Middle frontal gyrus (tissue), 1 donor: ENCODE measurements at regions not wholly inside any gene's neighbourhood (a gene's known extent, or its start where the extent isn't known, plus 50 kb on each side); places are given as distances from the start of the nearest gene placed in this dataset.
"Not testable (repeated sequence)": the region's sequence is repeated elsewhere in the genome, so short reads cannot be mapped to it uniquely, and the experiment has no call there.

Experiments
- DNase-seq: peaks from one replicate; pipeline ENCODE4 v3.0.0-alpha.2; 2015; ENCODE audit warnings: low spot score; ENCODE audit errors: extremely low spot score

DNA sequence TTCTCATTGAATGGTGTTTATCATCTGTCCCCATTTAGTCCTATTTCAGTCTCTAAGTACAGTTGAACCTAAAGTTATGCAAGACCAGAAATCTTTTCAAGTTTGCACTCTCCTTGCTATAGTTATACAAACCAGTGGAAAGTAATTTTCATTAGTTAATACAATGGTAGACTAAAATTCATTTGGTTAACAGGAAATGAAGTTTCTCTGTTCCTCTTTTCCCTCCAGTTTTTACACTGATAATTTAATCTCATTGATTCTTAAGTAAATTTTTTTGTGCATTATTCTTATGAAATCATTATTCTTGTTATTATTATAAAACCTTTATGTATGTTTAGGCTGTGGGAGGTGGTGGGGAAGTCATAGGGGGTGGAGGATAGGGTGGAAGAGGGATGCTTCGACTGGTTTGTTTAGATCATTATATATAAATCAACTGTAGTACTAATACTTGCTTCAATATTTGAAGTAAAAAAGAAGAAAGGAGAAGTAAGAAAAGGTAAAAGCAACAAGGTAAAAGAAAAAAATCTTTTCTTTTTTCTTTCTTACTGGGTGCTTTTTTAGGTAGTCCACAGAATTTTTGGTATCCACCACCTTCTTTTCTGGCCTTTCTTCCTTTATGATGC is 104.1 kb downstream of the GPR85 start:
- no peak for DNase-seq

DNA sequence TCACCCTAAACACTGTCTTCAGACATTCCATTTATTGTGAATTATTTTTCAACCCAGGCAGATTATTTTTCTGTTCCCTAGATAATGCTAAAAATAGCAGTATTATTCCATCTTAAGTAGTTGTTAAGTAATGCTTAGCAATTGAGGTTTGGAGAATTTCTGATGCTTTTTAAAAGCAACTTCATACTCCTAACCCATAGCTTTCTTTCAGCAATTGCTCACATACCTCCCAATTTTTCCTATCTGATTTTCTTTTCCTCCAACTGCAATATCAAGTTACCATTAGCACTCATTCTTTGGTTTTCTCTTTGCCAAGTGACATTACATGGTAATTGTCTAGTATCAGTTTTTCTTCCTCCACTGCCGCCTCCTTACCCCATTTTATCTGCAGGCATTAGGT is 104.7 kb downstream of the GPR85 start:
- DNase-seq: no peak

DNA sequence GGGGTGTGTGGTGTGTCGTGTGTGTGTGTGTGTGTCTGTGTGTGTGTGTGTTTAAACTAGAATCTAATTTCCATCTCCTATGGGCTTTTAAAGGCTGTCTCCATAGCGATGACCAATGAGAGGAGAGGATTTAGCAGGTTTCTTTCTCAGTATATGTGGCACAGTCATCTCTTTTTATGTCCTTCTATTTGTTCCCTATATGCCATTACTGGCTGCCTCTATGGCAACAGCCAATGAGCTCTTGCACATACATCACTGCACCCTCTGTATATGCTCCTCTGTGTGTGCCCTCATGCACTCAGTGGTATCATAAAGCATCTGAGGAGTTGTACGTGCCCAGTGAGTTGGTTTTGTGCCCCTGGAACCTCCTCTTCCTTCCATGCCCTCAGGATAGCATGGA is 107.6 kb downstream of the GPR85 start:
- not testable (repeated sequence) for DNase-seq

DNA sequence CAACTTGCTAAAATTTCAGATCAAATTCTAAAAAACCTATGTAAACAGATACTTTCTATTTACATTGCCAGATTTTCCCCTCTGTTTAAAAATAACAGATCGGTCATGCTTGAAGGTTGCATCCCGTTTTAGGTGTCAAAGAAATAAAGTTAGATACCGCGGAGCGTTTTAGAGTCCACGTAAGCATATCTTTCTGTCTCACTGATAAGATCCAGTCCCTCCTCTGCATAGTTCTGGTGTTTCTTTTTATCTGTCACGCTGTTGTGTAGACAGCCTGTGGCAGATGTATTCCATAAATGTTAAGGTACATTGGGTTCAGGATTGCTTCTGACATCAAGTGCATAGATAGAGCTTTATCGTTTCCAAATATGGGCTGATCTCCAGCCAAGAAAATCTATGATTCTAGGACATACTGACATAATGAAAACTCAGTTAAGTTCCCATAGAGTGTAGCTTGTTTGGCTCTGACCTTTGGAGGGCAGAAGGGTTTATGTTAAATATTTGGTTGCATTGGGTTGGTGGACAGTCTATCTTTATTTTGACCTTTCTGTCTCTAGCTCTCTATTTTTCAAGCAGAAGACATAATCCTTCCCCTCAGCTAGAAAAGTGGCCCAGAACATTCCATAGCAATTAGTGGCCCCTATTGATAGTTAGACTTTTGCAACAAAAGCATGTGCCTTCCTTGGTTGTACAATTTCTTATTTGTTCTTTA is 109.2 kb downstream of the GPR85 start:
- DNase-seq: not testable (repeated sequence)

DNA sequence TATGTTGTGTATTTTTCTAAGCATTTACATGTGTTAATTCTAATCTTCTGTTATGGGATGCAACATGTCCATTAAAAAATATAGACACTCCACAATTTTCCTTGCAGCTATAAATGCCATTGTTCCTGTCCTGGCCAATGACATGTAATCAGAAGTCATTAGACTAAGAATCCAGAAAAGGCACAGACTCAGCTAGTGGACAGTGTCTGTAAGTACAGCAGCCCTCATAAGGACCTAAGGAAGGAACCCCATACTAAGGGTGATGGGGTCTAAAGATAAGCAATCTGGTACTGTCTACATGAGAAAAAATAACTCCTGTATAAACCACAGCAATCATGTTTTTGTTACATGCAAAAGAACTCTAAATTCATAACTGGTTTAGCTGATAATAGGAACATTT is 115.9 kb downstream of the GPR85 start:
- DNase-seq: no peak

DNA sequence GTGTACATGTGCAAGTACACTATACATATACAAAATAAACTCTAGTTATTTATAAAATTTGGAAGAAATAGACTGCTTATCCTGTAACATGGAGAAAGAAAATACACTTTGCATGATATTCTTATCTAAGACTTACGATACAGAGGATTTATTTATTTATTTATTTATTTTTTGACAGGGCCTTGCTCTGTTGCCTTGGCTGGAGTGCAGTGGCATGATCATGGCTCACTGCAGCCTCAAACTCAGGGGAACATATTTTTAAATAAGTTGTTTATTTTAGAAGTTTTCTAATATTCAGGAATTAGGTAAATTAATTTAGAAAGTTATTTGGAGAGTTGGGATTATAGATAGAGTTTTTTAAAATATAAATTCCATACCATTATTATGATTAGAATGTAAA is 116.7 kb downstream of the GPR85 start:
- DNase-seq: no peak

DNA sequence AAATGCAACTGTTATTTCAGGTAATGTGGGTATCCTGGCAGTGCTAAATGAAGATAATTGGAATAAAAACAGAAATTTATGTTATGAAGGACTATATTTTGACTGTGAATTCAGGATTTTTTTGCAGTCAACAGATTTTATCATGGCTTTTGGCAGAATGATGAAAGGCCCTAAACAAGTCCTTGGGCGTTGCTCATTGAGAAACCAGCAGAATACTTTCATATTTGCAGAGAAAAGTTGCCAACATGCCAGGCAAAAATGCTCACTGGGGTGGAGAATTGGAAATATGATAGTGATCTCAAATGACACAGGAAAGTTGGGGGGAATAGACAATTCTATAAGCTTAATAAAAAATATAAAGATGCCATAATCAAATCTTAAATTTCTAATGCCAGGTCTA is 121.1 kb downstream of the GPR85 start:
- DNase-seq: no peak

DNA sequence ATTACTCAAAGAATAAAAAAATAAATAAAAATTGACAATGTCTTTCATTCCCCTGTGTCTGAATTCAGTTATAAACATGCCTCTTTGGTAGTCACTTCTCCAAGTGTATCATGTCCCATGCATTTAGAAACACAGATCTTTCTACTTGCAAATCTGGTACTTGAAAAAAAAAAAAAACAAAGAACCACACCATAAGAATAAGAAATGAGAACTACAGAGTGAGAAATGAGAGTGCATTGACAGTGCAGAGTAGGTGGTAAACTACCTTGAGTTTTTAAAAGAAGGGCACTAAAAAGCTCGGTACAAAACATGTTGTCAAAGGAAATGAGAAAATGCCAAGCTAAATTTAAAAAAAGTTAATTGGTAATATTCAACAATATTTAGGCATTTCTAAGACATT is 123.0 kb downstream of the GPR85 start:
- DNase-seq: no peak

DNA sequence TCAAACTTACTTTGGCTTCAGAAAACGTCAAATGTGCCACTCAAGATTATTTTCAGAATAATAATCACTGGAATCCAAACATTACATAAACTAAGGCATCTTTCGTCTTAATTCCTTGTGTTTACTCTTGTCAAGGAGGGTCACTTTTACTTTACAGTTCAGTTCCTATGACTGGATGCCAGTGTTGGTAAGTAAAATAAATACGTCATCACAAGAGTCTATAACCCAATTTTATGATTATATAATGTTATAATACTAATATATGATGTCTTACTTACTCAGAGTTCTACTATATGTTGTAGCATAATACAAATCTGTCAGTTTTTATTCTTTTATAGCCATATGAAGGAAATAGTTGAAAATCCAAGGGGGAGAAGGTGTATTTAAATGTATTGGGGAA is 123.8 kb downstream of the GPR85 start:
- DNase-seq: no peak

DNA sequence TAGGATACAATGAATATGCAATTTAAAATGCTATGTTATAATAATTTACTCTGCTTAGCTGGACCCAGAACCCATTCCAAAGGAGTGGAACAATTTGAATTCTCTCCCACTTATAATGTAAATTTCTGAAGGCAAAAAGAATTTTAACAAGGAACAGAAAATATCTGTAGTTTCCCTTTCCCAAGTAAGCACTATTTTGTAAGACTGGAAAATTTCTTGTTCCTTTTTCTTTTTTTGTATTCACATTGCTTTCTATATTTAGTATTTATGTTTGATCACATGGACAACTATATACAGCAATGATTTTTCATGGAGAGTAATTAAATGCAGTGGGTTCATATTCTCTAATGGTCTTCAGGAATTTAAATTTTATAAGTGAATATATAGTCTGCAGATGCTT is 127.4 kb downstream of the GPR85 start:
- no peak for DNase-seq

DNA sequence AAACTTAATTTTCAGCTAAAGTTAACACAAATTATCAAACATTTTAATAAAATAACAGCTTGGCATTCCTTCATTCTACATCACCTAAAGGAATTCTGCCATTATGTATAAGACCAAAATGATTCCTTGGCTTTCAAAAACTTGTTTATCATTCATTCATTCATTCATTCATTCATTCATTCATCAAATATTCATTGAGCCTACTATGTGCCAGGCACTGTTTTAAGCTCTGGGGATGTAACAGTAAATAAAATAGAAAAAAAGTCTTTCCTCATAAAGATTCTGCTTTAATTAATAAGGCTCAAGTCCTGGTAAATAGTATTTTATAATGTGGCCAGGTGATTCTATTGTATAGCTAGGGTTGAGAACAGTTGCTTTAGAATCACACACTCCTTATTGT is 127.9 kb downstream of the GPR85 start:
- no peak for DNase-seq

DNA sequence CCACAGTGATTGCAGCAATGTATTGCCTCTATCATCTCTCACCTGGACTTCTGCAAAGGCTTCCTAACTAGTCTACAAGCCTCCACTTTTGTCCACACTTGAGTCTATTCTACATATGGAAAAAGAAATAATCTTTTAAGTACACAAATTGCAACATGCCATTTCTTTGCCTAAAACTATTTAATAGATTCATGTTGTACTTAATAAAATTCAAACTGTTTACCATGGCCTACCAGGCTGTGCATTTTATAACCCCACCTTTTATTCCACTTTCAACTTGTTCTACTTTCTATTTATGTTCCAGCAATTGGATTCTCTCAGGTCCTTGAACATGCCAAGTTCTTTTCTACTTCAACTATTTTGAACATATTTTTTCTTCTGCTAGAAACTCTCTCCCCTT is 128.7 kb downstream of the GPR85 start:
- DNase-seq: no peak

DNA sequence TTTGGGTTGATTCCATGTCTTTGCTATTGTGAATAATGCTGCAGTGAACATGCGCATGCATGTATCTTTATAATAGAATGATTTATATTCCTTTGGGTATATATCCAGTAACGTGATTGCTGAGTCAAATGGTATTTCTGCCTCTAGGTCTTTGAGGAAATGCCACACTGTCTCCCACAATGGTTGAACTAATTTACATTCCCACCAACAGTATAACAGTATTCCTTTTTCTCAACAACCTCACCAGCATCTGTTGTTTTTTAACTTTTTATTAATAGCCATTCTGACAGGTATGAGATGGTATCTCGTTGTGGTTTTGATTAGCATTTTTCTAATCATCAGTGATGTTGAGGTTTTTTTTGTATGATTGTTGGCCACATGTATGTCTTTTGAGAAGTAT is 133.6 kb downstream of the GPR85 start:
- not testable (repeated sequence) for DNase-seq

DNA sequence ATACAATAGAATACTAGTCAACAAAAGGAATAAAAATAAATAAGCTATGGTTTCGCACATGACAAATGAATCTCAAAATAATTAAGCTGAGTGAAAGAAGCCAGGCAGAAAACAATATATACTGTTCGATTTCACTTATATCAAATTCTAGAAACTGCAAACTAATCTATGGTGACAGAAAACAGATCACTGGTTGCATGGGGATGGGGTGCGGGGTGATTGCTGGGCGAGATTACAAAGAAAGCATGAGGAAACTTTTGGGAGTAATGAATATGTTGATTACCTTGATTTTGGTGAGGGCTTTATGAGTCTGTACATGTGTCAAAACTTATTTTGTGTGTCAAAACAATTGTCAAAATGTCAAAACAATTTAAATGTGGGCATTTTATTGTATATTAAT is 135.6 kb downstream of the GPR85 start:
- no peak for DNase-seq

DNA sequence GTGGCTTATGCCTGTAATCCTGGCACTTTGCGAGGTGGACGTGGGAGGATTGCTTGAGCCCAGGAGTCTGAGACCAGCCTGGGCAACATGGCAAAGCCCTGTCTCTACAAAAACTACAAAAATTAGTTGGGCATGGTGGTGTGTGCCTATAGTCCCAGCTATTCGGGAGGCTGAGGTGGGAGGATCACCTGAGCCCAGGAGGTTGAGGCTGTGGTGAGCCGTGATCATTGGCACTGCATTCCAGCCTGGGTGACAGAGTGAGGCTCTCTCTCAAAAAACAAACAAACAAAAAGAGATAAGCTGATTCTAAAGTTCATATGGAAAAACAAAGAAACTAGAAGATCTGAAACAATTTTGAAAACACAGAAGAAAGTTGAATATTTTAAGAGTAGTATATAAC is 136.9 kb downstream of the GPR85 start:
- DNase-seq: not testable (repeated sequence)

DNA sequence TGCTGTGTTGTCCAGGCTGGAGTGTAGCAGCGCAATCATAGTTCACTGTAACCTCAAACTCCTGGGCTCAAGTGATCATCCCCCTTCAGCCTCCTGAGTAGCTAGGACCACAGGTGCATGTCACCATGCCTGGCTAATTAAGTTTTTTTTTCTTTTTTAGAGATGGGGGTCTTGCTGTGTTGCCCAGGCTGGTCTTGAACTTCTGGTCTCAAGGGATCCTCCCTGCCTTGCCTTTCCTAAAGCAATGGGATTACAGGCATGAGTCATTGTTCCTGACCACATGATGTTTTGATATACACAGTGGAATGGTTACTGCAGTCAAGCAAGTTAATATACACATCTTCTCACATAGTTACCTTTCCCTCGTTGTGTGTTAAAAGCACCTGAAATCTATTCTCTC is 140.3 kb downstream of the GPR85 start:
- no peak for DNase-seq

DNA sequence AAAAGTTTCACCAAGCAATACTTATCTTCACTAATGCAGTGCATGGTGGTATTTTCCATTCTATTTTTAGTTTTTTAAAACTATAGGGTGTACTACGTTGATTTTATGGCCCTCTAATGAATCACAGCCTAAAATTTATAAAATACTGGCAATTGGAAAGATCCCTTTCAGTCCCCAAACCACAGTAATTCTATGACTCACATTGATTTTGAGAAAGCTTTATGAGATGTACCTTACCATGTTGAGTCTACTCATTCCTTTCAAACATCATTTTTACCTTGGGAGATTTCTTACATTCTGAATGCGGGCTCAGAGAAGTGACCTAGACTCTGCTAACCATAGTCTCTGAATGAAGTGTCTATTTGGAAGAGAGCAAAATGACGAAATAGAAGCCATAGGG is 141.6 kb downstream of the GPR85 start:
- no peak for DNase-seq

DNA sequence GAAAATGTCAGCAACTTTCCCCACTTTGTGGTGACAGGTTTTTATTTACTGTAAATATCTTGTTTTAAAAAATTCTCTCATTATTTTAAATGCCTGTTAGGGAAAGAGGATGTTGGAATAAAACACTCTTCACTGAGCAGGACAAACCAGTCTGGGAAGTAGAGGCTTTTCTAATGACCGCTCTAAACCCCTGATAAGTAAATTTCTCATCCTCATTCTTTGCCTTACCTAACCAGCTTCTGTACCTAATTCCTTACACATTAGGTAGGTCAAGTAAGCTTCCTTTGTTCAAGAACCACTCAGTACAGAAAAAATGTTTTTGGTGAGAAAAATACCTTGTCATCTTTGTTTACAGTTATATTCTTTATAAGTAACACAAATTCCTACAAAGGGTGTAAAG is 143.6 kb downstream of the GPR85 start:
- no peak for DNase-seq

DNA sequence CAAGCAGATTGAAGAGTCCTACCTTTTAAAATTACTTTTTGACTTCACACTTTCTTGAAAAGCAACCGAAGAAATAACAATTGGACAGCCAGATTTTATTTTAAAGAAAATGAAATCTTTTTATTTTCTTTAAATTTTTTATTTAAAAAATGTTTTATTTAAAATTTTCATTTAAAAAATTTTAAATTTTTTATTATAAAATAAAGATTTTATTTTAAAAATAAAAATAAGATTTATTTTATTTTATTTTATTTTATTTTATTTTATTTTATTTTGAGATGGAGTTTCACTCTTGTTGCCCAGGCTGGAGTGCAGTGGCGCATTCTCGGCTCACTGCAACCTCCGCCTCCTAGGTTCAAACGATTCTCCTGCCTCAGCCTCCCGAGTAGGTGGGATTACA is 144.5 kb downstream of the GPR85 start:
- DNase-seq: not testable (repeated sequence)

DNA sequence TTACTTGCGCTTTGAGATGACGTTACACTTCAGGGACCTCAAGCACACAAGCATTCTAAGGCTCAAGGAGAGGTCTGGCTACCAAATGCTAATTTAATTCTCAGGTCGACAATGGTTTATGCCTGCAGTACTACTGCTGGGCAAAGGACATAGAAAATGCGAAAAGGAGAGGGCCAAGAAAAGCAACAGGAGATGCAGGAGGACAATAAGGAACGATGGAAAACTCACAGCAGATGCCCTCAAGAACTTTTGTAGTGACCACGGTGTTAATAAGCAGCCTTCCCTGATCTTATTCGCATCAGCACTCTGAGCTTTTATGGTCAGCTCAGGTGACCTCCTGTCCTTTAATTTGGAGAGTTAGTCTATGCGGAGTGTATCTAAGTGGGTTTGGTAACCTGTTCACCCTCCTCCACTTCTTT is 146.3 kb downstream of the GPR85 start:
- DNase-seq: no peak

DNA sequence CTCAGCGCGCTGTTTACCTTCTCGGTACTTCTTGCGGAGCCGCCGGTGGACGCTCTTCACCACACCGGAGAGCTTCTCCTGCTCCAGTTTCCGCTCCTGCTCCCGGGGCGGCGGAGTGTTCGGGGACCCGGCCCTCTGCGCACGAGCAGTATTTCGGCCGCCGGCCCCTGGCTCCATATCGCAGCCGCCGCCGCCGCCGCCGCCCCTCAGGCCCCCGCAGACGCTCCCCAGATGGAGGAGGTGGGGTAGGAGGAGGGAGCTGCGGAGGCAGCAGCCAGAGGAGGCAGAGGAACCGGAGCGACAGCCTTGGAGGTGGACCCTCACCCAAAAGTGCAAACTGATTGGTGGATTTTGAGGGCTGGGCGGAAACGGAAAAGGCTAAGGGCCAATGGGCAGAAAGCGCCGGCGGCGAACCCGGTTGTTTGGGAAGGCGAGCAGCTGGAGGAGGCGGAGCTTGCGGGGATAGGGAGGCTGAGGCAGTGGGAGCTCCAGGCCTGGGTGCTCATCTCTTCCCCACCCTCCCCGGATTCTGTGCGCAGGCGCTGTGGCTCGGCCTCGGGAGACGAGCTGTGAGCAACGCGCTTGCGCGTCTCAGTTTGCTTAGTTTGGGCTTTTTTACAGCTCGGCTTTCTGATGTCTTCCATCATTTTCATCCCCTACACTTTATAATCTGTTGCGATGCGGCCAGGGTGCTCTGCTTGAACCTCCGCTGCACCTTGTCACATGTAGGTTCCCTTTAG is 146.9 kb downstream of the GPR85 start:
- DNase-seq: peak; percentile 99

DNA sequence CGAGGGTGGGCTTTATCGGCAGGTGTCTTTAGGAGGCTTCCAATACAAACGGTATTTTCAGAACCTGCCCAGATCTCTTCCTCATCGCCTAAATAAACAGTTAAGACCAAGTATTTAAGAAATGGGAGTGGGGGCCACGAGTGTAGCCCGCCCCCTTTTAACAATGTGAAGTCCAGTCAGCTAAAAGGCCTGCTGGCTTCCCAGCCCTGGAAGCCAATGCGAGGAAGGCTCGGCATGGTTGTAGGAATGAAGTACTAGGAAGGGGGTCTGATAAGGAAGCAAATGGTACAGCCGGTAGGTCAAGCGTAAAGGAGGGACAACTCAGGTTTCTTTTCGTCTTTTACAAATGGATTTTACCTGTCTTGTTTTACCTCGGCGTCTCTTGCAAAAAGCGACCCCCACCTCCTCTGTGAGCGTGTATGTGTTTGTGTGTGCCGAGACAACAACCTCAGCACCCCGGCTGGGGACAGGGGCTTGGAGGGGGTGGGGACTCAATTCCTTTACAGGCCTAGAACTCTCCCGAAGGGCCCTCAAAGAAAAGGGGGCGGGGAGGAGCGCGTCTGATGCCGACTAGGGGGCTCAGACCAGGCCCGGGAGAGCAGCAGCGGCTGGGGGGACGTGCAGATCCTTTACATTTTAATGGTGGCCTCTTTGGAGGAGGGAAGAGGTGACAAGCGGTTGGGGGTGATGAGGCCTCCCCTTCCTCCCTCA is 147.6 kb downstream of the GPR85 start:
- no peak for DNase-seq
